Duodenal mucosa (tissue), 2 donors: ENCODE measurements at regions not wholly inside any gene's neighbourhood (a gene's known extent, or its start where the extent isn't known, plus 50 kb on each side); places are given as distances from the start of the nearest gene placed in this dataset.

ENCODE experiments used
- H3K27ac ChIP-seq: one replicate; pipeline ENCODE4 v1.7.0; 2013; ENCODE audit warnings: low read depth, low read length
- H3K27me3 ChIP-seq, 2 donors: one replicate each; pipeline ENCODE4 v1.7.0; 2013; ENCODE audit warnings: low read length in 2 of 2, control low read depth in 1 of 2; ENCODE audit not compliant: insufficient read depth in 2 of 2, control insufficient read depth in 1 of 2
- H3K36me3 ChIP-seq, 2 donors: one replicate each; pipeline ENCODE4 v1.7.0; 2013; ENCODE audit warnings: low read length in 2 of 2, control low read depth in 1 of 2; ENCODE audit not compliant: insufficient read depth in 2 of 2, control insufficient read depth in 1 of 2
- H3K4me1 ChIP-seq, 2 donors: one replicate each; pipeline ENCODE4 v1.7.0; 2013; ENCODE audit warnings: low read length in 2 of 2, control low read depth in 1 of 2; ENCODE audit not compliant: insufficient read depth in 2 of 2, control insufficient read depth in 1 of 2
- H3K4me3 ChIP-seq, 2 donors: one replicate each; pipeline ENCODE4 v1.7.0; 2013; ENCODE audit warnings: low read length in 2 of 2, low read depth in 1 of 2
- H3K9ac ChIP-seq, 2 donors: one replicate each; pipeline ENCODE4 v1.7.0; 2013; ENCODE audit warnings: low read length in 2 of 2, low read depth in 1 of 2
- H3K9me3 ChIP-seq, 2 donors: one replicate each; pipeline ENCODE4 v1.7.0; 2013; ENCODE audit warnings: low read length in 2 of 2, control low read depth in 1 of 2; ENCODE audit not compliant: control insufficient read depth in 1 of 2

GRCh38 chr4:62196338-62196737, 996.2 kb downstream of the ADGRL3 start:
- H3K36me3 ChIP-seq, result no peaks in the 10 kb centered on the region
- H3K4me1 ChIP-seq, result no peaks in the 10 kb centered on the region
- H3K27me3 ChIP-seq, result no peaks in the 10 kb centered on the region
- no peak overlapping the region for H3K9ac ChIP-seq
- no peaks in the 10 kb centered on the region for H3K9me3 ChIP-seq
- H3K4me3 ChIP-seq, result no peak overlapping the region
- H3K27ac ChIP-seq, result no peak overlapping the region

DNA sequence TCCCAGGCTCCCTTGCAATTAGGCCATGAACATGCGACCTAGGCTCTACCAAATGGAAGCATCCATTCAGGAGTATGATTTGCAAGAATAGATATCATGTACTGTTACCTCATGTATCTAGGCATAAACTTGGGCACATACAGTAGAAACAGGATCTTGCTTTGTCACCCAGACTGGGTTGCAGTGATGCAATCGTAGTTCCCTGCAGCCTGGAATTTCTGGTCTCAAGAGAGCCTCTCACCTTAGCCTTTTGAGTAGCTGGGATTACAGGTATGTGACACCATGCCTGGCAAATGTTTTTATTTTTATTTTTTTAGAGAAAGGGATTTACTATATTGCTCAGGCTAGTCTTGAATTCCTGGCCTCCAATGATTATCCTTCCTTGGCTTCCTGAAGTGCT, 994.2 kb downstream of the ADGRL3 start:
- H3K27me3 ChIP-seq, result no peaks in the 10 kb centered on the region
- H3K27ac ChIP-seq, result no peak overlapping the region
- H3K9me3 ChIP-seq, result no peaks in the 10 kb centered on the region
- no peaks in the 10 kb centered on the region for H3K4me1 ChIP-seq
- H3K9ac ChIP-seq, result no peak overlapping the region
- H3K36me3 ChIP-seq, result no peaks in the 10 kb centered on the region
- no peak overlapping the region for H3K4me3 ChIP-seq

- no peaks in the 10 kb centered on the region for H3K36me3 ChIP-seq
- no peaks in the 10 kb centered on the region for H3K27me3 ChIP-seq
- H3K4me1 ChIP-seq, result no peaks in the 10 kb centered on the region
- no peaks in the 10 kb centered on the region for H3K9me3 ChIP-seq
- no peak overlapping the region for H3K4me3 ChIP-seq
- no peak overlapping the region for H3K9ac ChIP-seq
- H3K27ac ChIP-seq, result no peak overlapping the region
Measured at GRCh38 chr4:62193761-62194160, 993.6 kb downstream of the ADGRL3 start.

DNA sequence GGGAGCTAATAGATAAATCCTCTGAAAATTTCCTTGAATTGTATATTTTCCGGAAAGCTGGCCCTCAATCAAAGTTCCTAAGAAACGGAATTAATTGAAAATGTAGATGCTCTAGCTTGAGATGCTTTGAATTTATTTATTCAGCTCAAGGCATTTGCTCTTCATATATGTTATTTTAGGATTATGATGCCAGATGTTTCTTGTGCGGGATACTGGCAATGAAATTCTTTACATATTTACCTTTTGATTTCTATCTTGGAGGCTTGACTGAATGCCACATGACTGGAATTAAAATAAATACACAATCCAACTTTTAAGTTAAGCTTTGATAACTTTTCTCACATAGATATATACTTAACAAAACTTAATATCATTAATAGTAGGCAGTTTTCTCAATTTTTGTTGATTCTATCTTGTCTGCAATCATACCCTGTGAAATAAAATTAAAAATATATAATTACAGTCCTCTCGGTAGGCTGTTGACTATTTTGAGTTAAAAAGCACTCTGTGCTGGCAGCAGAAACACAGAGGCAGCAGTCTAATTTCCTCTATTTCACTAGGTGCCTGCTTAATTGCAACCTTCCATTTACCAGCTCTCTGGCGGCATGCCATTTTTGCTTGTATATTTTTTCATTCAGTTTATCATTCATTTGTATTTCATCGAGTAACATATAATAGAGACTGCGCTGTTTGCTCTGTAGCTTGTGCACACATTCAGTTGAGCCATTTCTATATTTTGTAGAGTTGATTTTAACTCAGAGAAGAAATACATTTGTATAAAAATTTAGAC, 991.5 kb downstream of the ADGRL3 start:
- no peak overlapping the region for H3K27ac ChIP-seq
- no peaks in the 10 kb centered on the region for H3K9me3 ChIP-seq
- no peaks in the 10 kb centered on the region for H3K36me3 ChIP-seq
- H3K4me3 ChIP-seq, result no peak overlapping the region
- no peak overlapping the region for H3K9ac ChIP-seq
- H3K4me1 ChIP-seq, result no peaks in the 10 kb centered on the region
- no peaks in the 10 kb centered on the region for H3K27me3 ChIP-seq

- H3K27ac ChIP-seq, result no peak overlapping the region
- no peaks in the 10 kb centered on the region for H3K36me3 ChIP-seq
- H3K9ac ChIP-seq, result no peak overlapping the region
- no peaks in the 10 kb centered on the region for H3K27me3 ChIP-seq
- H3K4me1 ChIP-seq, result no peaks in the 10 kb centered on the region
- H3K4me3 ChIP-seq, result no peak overlapping the region
- no peaks in the 10 kb centered on the region for H3K9me3 ChIP-seq
Measured at GRCh38 chr4:62170235-62170634, 970.1 kb downstream of the ADGRL3 start.

GRCh38 chr4:62168681-62169080, 968.6 kb downstream of the ADGRL3 start:
- H3K4me3 ChIP-seq, result no peak overlapping the region
- no peaks in the 10 kb centered on the region for H3K9me3 ChIP-seq
- no peak overlapping the region for H3K9ac ChIP-seq
- H3K36me3 ChIP-seq, result no peaks in the 10 kb centered on the region
- H3K27ac ChIP-seq, result no peak overlapping the region
- H3K4me1 ChIP-seq, result no peaks in the 10 kb centered on the region
- no peaks in the 10 kb centered on the region for H3K27me3 ChIP-seq

DNA sequence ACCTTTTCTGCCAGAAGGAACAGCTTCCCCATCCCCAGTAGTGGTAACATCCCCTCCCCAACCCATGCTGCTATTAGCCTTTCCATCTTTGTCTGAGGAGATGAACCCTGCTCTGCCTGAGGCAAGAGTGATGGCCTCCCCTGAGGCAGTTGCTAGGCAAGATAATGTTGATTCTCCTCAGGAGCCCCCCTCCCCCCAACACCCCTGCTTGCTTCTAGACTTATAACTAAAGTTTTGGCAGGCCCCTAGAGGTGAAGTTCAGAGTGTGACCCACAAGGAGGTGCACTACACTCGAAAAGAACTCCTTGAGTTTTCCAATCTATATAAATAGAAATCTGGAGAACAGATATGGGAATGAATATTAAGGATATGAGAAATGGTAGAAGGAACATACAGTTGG, 962.5 kb downstream of the ADGRL3 start:
- H3K36me3 ChIP-seq, result no peaks in the 10 kb centered on the region
- no peaks in the 10 kb centered on the region for H3K4me1 ChIP-seq
- H3K27me3 ChIP-seq, result no peaks in the 10 kb centered on the region
- H3K9ac ChIP-seq, result no peak overlapping the region
- H3K27ac ChIP-seq, result no peak overlapping the region
- H3K4me3 ChIP-seq, result no peak overlapping the region
- H3K9me3 ChIP-seq, result no peaks in the 10 kb centered on the region

DNA sequence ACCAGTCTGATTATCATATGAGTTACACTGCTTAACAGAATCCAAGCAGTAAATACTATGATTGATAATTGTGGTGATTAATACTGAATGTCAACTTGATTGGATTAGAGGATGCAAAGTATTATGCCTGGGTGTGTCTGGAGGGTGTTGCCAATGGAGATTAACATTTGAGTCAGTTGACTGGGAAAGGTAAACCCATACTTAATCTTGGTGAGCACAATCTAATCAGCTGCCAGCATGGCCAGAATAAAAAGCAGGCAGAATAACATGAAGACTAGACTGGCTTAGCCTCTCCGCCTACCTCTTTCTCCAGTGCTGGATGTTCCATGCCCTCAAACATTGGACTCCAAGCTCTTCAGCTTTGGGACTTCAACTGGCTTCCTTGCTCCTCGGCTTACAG, 961.3 kb downstream of the ADGRL3 start:
- Histone ChIP-seq H3K27me3 (no peaks in the 10 kb centered on the region), H3K27ac (no peak overlapping the region), H3K9me3 (no peaks in the 10 kb centered on the region), H3K9ac (no peak overlapping the region), H3K36me3 (no peaks in the 10 kb centered on the region), H3K4me3 (no peak overlapping the region), H3K4me1 (no peaks in the 10 kb centered on the region)

- Histone ChIP-seq H3K4me3 (no peak overlapping the region), H3K27me3 (no peaks in the 10 kb centered on the region), H3K27ac (no peak overlapping the region), H3K36me3 (no peaks in the 10 kb centered on the region), H3K9ac (no peak overlapping the region), H3K4me1 (no peaks in the 10 kb centered on the region), H3K9me3 (no peaks in the 10 kb centered on the region)
Measured at GRCh38 chr4:62159876-62160275, 959.8 kb downstream of the ADGRL3 start.

GRCh38 chr4:62159306-62159705, 959.2 kb downstream of the ADGRL3 start:
- no peak overlapping the region for H3K9ac ChIP-seq
- no peaks in the 10 kb centered on the region for H3K4me1 ChIP-seq
- no peaks in the 10 kb centered on the region for H3K27me3 ChIP-seq
- no peaks in the 10 kb centered on the region for H3K9me3 ChIP-seq
- H3K4me3 ChIP-seq, result no peak overlapping the region
- H3K27ac ChIP-seq, result no peak overlapping the region
- no peaks in the 10 kb centered on the region for H3K36me3 ChIP-seq
